GM19239 (cell line): ENCODE measurements at regions not wholly inside any gene's neighbourhood (a gene's known extent, or its start where the extent isn't known, plus 50 kb on each side); places are given as distances from the start of the nearest gene placed in this dataset.
"Not testable (repeated sequence)": the region's sequence is repeated elsewhere in the genome, so short reads cannot be mapped to it uniquely, and the experiment has no call there.

Experiments
- DNase-seq: peaks from one replicate; pipeline ENCODE4 v3.0.0; 2011; ENCODE audit warnings: low spot score; ENCODE audit not compliant: insufficient read length
- FAIRE-seq: peaks from 2 replicates; lab custom pipeline; 2011; peaks lifted over from hg19 to GRCh38; lab: Jason Lieb, UNC

DNA sequence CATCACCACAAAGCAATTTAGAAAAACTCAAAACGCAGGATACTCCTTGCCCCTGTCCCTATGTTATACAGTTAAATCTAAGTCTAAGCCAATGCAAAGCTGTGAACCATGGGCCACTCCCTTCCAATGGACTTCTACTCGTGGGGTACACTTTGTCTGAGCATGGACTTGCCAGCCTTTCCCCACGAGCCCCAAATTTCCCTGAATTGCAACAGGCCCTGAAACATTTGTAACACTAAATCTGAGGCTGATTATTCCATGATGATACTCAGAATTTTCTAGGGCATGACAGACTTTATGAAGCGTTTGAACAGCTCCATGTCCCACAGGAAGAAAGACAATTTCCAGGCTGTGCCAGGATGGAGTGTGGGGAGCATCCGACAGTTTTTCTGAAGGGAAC, 189.6 kb downstream of the TXNL1 start:
- FAIRE-seq (no peak), DNase-seq (no peak)

DNA sequence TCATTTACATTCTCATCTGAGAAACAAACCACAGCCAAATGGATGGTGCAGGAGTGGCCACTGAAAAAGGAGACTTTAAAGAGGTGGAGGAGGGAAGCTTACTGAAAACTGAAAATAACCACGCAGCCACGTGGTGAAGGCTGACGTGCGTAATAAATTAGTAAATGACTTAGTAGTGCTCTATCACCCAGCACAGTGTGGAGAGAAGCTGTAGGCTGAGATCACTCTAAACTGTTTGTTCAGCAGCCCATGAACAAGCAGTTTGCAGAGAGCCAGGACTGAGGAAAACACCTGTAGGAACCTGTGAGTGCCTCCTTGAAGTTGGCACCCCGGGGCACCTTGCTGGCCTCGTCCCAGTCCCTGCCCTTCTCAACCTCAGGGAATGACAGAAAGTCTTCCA, 193.0 kb downstream of the TXNL1 start:
- FAIRE-seq (no peak), DNase-seq (no peak)

DNA sequence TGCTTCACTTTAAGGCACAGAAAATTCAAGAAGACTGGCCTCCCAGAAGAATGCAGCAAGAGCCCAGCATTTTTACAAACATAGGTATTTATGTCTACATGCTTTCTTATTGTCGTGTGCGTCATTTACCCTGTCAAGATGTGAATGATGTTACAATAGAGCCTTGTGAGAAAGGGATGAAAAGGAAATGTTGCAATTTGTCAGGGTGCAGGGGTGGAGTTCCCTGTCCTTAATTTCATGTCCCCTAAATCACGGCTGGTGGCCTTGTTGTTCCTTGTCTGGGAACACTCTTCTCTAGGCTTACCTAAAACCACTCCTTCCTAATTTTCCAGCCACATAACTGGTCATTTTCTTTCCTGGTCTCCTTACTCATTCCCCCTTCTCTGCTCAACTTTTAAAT, 194.2 kb downstream of the TXNL1 start:
- DNase-seq = no peak
- no peak for FAIRE-seq

DNA sequence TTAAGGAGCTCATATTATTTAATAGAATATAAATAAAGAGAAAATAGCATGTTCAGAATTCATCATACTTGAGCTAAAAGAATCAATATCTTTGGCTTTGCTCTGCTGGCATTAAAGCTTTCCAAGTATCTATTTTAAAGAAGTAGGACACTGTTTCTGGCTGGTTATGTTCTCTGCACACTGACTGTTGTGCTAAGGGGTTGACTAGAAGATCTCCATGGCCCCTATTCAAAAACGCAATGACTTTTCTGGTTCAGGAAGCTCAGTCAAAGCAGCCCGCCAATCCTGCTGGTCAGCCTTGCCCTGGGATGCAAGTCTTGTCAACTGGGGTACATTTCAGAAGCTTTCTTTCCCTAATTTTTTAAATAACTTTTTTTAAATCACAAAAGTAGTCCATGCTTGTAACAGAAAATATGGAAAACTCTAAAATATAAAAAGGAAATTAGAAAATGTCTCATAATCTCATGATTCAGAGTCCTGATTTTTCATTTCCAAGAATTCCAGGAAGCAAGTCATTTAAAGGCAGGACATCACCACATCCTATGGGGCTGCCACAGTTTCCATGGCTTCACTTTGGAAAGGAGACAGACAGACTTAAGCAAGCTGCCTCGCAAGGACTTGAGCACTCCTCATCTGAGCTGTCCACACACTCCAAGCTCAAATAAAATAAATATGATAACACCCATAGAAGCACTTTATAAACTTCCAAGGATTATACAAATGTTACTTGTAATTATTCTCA, 195.1 kb downstream of the TXNL1 start:
- DNase-seq (no peak), FAIRE-seq (no peak)

DNA sequence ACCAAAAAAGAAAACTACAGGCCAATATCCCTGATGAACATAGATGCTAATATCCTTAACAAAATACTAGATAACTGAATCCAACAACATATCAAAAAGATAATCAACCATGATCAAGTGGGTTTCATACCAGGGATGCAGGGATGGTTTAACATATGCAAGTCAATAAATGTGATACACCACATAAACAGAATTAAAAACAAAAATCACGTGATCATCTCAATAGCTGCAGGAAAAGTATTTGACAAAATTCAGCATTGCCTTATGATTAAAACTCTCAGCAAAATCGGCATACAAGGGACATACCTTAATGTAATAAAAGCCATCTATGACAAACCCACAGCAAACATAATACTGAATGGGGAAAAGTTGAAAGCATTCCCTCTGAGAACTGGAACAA, 199.9 kb downstream of the TXNL1 start:
- FAIRE-seq, DNase-seq: not testable (repeated sequence)

DNA sequence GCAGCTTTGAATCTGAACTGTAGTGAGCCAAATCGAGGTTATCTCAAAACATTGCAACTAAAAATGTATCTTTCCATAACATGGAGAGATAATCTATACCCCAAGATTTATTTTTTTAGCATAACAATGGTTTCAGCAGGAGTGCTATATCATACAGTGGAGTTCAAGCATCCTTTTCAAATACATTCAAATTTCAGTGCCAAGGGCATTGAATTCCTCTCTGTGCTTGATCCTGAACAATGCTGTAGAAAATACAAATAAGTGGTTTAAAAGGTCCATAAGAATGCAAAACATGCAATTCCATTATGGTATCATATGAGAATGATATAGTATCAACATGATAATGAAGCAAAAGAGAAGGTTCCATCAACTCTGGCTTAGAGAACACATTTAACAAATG, 201.7 kb downstream of the TXNL1 start:
- DNase-seq (no peak), FAIRE-seq (no peak)

DNA sequence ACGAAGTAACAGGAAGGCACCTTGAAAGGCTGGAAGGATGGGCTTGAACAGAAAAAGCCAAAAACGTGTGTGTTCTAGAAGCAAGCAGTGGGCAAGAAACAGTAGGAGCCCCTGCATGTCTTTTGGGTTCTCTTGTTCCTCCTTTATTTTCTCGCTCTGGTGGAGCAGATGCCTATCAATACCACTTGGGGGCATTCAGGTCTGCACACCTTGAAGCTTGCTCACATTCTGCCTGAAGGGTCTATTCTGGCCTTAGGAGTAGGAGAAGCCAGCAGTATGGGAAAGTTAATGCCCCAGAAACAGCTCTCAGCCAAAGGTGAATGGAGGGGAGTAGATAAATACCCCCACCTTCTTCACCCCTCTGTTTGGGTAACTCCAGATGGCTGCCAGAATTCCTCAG, 204.5 kb downstream of the TXNL1 start:
- no peak for DNase-seq
- FAIRE-seq = no peak

DNA sequence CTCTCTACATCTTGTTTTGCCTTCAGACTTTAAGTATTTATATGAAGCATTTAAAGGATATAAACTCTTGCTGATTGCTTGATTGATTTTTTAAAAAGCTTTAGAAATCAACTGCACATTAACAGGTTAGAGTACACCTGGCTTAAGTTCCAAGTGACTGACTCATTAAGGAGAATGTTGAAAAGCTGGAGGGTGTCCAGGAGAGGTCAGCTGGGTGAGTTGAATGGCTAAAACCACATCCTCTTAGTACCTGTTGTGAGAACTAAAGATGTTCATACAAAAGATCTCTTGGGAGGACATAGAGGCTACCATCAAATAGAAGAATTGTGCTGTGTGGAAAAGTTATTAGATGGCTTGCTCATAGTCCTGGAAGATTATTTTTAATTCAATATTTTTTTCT, 206.8 kb downstream of the TXNL1 start:
- DNase-seq = no peak
- no peak for FAIRE-seq

DNA sequence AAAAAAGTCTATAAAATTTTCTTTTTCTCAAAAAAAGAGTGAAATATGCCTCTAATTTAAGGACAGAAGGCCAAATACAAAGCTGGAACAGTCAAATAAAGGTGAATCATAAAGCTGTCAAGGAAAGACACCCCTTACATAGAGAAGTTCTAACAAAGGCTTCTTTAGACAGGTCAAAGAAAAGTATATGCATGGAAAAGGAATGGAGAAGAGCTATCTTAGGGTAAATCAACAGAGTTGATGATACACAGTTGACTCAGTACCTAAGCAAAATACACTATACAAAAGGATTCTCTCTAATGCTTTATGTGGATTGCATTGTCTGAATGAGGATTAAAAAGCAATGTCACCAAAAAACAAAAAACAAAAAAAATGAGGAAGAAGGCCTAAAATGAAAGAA, 214.8 kb downstream of the TXNL1 start:
- FAIRE-seq (no peak), DNase-seq (no peak)

DNA sequence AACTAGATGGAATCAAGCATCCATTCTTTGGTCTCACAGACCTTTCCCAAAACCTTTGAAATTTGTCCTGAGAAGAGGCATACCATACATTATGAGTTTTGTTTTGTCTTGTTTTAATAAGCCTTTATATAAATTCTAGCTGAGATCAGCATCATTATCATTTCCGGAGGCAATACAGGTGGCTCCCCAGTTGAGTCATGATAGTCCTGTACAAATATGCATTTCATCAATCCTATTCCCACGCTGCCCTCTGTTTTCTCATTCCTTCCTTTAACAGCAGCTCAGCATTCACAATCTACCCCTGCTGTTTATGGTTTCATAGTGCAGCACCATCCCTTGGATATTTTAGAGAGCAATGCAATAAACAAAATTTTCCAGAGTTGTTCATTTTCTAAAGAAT, 216.7 kb downstream of the TXNL1 start:
- DNase-seq (no peak), FAIRE-seq (no peak)

DNA sequence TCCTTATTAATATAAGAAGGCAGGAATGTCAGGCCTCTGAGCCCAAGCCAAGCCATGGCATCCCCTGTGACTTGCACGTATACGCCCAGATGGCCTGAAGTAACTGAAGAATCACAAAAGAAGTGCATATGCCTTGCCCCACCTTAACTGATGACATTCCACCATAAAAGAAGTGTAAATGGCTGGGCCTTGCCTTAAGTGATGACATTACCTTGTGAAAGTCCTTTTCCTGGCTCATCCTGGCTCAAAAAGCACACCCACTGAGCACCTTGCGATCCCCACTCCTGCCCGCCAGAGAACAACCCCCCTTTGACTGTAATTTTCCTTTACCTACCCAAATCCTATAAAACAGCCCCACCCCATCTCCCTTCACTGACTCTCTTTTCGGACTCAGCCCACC, 217.5 kb downstream of the TXNL1 start:
- DNase-seq, FAIRE-seq: not testable (repeated sequence)

DNA sequence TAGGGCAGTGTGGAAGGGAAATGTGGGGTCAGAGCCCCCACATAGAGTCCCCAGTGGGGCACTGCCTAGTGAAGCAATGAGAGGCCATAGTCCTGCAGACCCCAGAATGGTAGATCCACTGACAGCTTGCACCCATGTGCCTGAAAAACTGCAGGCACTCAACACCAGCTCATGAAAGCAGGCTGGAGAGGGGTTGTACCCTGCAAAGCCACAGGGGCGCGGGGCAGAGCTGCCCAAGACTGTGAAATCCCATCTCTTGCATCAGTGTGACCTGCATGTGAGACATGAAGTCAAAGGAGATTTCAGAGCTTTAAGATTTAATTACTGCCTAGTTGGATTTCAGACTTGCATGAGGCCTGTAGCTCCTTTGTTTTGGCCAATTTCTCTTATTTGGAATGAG, 224.0 kb downstream of the TXNL1 start:
- FAIRE-seq (no peak), DNase-seq (no peak)

DNA sequence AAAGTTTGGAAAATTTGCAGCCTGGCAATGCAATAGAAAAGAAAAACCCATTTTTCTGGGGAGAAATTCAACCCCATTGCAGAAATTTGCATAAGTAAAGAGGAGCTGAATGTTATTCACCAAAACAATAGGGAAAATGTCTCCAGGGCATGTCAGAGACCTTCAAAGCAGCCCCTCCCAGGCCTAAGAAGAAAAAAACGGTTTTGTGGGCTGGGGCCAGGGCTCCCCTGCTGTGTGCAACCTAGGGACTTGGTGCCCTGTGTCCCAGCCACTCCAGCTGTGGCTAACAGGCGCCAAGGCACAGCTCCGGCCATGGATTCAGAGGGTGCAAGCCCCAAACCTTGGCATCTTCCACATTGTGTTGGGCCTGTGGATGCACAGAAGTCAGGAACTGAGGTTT, 224.5 kb downstream of the TXNL1 start:
- DNase-seq (no peak), FAIRE-seq (no peak)

DNA sequence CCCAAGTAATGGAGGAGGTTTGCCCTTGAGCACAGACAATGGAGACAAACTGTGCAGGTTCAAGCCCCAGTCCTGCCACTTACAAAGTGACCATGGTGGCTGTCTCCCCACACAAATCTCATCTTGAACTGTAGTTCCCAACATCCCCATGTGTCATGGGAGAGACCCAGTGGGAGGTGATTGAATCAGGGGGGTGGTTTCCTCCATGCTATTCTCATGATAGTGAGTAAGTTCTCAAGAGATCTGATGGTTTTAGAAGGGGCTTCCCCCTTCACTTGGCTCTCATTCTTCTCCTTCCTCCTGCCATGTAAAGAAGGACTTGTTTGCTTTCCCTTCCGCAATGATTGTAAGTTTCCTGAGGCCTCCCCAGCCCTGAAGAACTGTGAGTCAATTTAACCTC, 225.4 kb downstream of the TXNL1 start:
- FAIRE-seq = no peak
- DNase-seq = no peak

DNA sequence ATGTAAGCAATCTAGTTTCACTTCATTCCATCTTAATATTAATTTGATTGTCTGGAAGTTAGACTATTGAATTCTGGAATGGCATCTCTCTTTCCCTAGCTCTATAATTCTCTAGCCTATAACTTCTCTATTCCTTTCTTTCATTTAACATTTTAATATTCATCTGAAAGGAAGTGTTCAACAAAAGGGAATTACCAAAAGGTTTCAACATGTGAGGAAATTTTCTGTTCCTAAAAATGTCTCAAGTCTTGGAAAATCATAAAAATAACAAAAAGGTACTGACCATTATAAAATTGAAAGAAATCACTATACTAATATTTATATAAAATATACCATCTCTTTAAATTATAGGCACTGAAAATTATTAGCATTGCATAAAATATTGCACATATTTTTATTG, 228.7 kb downstream of the TXNL1 start:
- no peak for FAIRE-seq
- DNase-seq = no peak

DNA sequence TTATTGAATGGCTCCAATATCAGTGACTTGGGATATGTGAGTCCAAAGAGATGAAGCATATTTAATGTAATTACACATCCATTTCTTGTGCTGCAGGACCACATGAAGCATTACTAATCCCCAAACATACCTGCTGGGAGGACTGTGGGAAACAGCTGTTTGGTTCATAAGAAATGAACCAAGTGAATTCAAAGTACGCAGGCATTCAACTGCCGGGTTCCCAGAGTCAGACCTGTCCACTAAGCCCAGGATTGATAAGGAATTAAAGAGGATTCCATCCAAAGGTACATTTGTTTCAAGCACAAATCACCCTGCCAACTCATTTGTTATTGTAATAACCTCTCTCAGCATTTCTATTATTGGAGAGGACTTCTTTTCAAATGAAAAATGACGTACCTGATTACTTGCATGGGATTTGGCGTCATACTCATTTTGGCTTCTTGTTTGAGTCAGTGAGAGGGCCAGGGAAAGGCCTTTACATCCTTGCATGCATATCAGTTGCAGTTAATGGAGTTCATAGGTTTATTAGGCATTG, 230.7 kb downstream of the TXNL1 start:
- no peak for DNase-seq
- FAIRE-seq = no peak

DNA sequence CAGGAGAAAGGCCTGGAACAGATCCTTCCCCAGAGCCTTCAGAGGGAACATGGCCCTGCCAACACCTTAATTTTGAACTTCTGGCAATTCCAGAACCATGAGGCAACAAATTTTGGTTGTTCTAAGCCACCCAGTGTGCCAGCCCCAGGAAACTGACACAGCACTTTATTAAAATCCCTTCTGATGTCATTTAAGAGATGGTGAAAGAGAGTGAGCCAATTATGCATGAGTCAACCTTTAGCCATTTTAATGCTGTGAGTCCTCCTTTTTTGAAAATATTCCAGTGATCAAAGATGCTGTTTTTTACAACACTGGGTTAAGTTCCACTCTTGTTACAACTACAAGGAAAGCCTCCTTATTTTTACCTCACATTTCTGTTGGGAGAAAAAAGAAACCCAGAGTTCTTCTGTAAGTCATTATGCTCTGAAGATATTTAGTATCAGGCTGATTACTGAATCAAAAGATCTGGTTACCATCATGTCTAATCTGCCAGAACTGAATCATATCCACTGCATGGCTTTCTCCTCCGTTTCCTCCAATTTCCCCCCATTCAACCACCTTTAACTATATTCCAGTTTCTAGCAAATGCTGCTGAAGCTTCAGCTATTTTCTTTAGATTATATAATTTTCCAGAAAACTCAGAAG, 235.4 kb downstream of the TXNL1 start:
- FAIRE-seq (no peak), DNase-seq (no peak)

DNA sequence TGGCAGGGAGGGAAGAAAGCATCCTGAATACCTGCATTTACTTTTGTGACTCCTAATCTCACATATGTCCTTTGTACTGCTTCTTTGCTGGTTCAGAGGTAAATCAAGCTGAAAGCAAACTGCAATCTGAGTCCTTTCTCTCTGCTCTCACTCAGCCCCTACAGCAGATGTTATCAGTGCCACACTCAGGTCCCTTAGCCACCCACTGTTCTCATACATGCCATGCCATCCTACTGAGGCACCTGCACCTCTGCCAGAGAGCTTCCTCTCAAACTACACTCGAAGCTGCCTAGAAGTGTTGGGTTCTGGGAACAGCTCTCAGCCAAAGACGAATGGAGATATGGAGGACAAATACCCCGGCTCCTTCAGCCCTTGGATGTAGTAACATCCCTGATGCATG, 244.5 kb downstream of the TXNL1 start:
- DNase-seq (no peak), FAIRE-seq (no peak)

DNA sequence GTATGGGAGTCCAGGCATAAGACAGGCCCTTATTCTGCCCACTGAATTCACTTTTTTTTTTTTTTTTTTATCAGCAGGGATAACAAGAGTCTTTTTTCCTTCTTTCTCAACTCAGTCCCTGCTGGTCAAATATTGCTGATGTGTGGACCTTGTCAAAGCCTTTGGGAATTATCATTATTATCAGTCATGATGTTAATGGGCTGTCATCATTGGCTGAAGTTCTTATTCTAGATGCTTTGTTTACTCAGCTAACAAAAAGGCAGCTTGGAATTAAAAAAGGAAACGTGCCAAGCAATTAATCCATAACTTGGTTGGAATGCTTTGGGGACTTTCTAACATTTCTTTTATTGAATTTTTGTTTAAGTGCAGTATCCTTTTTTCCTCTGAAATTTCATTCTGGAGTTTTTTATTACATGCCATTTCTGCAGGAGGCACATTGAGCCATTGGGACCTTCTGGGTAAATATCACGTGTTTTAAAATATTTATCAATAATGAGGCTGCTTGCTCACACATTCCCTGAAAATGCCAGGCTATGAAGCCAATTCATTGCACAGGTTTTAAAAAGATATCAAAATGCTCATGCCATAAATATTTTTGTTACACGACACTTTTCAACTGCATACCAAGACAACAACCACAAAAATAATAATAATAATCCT, 246.3 kb downstream of the TXNL1 start:
- FAIRE-seq (no peak), DNase-seq (no peak)

DNA sequence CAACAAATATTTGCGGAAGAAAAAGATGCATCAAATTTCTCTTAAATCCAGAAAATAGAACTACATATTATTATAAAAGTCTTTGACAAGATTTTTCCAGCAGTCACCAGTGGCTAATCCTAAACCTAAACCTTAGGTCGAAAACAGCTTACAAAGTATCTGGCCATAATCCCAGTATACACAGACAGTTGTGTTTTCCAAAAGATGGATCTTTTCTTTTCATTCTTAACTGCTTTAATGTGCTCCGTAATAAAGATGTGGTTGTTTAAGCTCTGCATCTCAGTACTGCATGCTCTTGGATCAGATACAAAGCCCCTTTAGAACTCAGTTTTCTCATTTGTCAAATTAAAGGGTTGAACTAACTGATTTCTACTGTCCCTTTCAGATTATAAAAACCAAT, 247.8 kb downstream of the TXNL1 start:
- FAIRE-seq (no peak), DNase-seq (no peak)

DNA sequence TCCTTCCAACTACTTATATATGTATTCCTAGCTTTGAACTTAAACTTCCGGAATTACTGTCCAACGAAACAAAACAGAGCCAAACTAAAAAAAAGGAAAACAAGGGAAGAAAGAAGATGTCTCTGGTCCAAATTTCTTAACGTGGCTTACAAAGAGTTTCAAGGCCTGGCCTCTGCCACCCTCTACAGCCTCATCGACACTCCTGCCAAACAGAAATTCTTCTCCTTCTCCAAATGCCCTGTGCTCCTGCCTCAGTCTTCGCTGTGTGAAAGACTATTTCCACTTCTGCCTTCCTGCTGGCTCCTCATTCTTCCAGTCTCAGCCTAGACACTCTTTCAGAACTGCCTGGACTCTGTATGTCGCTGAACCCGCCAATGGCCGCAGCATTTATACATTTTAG, 249.2 kb downstream of the TXNL1 start:
- DNase-seq (no peak), FAIRE-seq (no peak)
